HG02678 (cell line): ENCODE measurements at regions not wholly inside any gene's neighbourhood (a gene's known extent, or its start where the extent isn't known, plus 50 kb on each side); places are given as distances from the start of the nearest gene placed in this dataset.
"Not testable (repeated sequence)": the region's sequence is repeated elsewhere in the genome, so short reads cannot be mapped to it uniquely, and the experiment has no call there.

Experiments used
- ATAC-seq: cut with Tn5 transposase; IDR thresholded peaks from one replicate; pipeline ENCODE4 v1.9.1; 2021; ENCODE audit warnings: mild to moderate bottlenecking, moderate library complexity; ENCODE audit not compliant: unreplicated experiment

GRCh38 chr15:26197060-26197459, 333.9 kb upstream of the ATP10A start:
- ATAC-seq, result no peak

DNA sequence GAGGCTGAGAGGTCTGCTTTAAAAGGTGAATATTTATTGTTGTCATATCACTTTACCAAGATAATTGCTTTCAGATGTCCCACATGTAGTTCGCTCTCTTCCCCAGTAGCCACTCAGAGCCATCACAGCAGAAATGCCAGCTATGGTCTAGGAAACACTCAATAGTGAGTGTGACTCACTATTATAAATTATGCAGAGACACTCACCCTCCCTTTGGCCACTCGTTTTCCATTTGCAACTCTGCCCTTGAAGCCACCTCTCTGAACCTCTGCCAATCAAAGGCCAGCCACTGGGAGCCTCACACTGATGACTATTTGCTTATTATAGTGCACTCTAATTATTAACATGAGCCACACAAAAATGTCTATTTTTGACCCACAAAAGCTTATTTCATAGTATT, 328.1 kb upstream of the ATP10A start:
- ATAC-seq, result no peak

- not testable (repeated sequence) for ATAC-seq
Measured at GRCh38 chr15:26186138-26186537, 323.0 kb upstream of the ATP10A start.

GRCh38 chr15:26182441-26182840, 319.3 kb upstream of the ATP10A start:
- ATAC-seq, result no peak

- ATAC-seq, result no peak
Measured at GRCh38 chr15:26179906-26180305, 316.8 kb upstream of the ATP10A start.

- ATAC-seq, result no peak
Measured at GRCh38 chr15:26178640-26179220, 315.6 kb upstream of the ATP10A start.

GRCh38 chr15:26177816-26178215, 314.7 kb upstream of the ATP10A start:
- no peak for ATAC-seq

DNA sequence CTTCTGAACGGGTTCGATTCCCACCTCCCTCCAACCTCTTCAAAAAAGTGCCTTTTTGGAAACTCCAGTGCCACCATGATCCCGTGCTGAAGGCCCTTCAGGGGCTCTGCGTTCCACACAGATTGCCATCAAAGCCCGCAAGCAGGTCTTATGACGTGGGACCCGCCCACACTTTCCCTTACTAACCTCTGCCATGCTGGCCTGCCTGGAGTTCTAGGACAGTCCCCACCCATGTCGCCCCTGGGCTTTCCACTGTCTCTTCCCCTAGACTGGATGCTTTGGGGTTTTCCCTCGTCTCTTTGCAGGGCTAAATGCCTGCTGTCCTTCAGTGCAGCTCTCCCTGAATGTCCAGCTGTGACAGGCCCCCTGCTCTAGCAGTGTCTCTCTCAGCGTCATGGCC, 313.7 kb upstream of the ATP10A start:
- ATAC-seq, result no peak

- ATAC-seq, result no peak
Measured at GRCh38 chr15:26171266-26171665, 308.1 kb upstream of the ATP10A start.

DNA sequence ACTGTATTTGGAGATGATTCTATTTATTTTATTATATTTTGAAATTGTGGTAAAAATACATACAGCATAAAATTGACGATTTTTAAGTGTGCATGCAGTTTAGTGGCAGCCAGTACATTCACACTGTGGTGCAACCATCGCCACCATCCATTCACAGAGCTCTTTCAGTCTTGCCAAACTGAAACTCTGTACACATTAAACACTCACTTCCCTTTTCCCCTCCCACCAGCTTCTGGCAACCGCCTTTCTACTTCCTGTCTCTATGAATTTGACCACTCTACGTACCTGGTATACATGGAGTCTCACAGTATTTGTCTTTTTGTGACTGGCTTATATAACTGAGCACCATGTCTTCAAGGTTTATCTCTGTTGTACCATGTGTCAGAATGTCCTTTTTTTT, 303.3 kb upstream of the ATP10A start:
- no peak for ATAC-seq

- no peak for ATAC-seq
Measured at GRCh38 chr15:26165546-26165945, 302.4 kb upstream of the ATP10A start.

GRCh38 chr15:26160343-26160742, 297.2 kb upstream of the ATP10A start:
- no peak for ATAC-seq

GRCh38 chr15:26158176-26158575, 295.0 kb upstream of the ATP10A start:
- no peak for ATAC-seq

DNA sequence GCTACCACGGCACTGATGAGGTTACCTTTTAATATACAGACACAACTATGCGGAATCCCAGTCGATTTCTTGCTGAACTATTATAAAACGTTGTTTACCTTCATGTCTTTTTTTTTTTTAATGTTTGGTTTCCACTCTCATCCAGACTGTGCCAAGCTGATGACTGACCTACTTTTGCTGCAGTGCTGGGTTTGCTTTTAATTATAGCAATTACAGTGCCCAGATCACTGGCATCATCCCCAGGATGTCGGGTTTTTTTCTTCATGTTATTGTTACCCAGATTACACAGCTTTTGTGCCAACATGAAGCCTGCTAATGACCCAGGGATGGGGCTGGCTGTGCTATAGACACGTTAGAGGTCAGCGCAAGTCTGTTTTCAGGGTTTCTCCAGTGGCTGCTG, 294.0 kb upstream of the ATP10A start:
- no peak for ATAC-seq

DNA sequence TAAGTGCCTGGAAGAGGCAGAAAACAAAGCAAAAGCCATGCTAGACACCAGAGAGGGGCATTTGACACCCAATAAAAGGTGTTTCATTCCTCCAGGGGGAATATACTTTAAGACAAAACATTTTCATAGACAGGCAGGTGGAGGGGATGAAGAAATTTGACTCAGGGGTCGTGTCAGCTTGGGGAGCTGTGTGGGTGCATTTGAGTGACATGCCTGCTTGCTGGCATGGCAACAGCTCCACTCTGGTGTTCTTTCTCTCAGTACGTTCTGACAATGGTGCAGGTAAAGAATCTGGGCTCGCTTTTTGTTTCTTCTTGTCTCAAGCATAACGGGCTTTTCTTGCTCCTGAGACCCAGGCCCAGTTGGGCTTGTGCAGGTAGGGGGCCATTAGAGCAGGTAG, 292.9 kb upstream of the ATP10A start:
- no peak for ATAC-seq

DNA sequence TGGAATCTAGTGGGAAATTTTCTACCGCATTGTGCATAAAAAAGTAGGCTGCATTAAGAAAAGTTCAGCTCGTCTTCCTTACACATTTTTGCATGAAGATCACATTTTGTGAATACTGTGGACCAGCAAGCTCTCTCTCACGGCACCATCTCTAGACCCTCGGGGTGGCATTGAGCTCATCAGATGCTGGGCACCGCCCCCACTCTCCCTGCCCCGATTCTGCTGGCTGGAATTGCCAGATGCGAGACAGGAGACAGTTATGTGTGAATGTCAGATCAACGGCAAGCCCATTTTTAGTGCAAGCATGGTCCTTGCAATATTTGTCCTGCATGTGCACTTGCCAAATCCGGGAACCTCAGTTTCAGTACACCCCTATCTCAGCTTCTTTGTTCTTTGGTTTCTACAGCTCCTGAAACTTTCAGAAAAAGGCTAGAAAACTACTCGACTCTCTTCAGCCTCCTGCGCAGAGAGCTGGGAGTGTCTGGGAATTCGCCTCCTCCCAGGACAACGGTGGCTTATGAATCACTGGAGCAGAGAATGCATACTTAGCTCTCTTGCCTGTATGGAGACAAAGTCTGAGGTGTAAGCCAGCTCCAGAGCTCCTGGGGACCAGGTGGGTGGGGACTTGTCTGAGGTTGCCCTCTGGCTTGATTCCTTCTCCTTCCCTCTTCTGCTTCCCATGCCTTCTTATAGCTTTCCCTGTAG, 285.2 kb upstream of the ATP10A start:
- no peak for ATAC-seq

DNA sequence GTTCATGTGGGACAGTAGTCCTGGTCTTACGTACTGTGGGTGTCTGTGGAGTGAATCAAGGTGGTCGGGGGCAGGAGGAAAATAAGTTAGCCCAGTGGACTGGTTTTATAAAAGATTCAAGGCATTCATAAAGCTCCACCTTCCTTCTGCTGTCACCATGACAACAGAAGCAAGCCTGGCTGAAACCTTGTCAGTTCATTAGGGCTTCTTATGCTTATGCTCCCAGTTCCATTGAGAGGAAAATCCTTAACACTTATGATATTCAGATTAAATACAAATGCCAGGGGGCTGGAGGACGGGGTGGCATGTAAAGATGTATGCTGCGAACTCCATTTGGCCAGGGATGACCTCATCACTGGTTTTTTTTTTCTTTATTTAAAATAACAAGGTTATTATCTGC, 283.1 kb upstream of the ATP10A start:
- ATAC-seq, result no peak

GRCh38 chr15:26145796-26146195, 282.7 kb upstream of the ATP10A start:
- ATAC-seq, result no peak

GRCh38 chr15:26144836-26145235, 281.7 kb upstream of the ATP10A start:
- ATAC-seq, result no peak

DNA sequence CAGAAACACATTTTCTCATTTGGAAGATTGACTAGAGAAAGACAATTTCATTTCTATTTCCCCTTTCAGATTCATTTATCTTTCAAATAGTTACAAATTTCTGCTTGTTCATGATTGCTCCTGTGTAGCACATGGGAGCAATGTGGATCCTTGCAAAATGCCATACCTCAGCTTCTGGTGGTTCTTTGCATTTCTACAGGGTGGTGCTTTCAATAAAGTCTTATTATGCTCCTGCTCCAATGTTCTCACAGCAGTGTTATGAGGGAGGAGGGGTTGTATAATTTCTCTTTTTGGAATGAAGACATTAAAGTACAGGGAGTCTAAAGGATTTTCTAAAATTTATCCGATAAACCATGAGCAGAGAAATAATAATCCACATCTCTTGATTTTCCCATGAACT, 280.1 kb upstream of the ATP10A start:
- ATAC-seq, result no peak

- ATAC-seq, result no peak
Measured at GRCh38 chr15:26134812-26135211, 271.7 kb upstream of the ATP10A start.

GRCh38 chr15:26134152-26134551, 271.0 kb upstream of the ATP10A start:
- no peak for ATAC-seq

DNA sequence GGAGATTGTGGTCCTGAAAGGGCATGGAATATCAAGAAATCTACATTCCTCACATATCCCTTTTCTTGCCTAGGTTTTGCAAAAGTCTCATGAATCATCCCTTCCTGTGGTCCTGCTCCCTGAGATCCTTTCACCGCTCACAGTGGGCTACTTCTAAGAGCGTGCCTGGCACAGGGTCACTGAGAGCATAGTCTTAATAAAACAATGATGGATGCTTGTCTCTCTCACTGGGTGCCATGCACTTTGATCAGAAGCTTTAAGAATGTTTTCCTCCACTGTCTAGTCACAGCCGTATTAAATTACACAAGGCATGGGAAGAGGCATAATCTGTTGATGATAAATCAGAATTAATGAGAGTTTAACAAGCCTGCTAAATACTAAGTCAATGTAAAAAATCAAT, 269.7 kb upstream of the ATP10A start:
- no peak for ATAC-seq
